WTC11 (cell line): ENCODE measurements at regions not wholly inside any gene's neighbourhood (a gene's known extent, or its start where the extent isn't known, plus 50 kb on each side); places are given as distances from the start of the nearest gene placed in this dataset.

Experiments used
- ATAC-seq: fragments of 200-7000 bp; cut with Tn5 transposase; 2 replicates; pipeline ENCODE4 v1.10.0; 2021; ENCODE audit warnings: mild to moderate bottlenecking, moderate library complexity
- CTCF ChIA-PET: fragments of 300-600 bp; sonication (Branson Sonifier 250); formaldehyde crosslinking; loops from one replicate; lab custom pipeline; 2021; ENCODE audit warnings: antibody characterized with exemption; lab: Charles Lee
- POLR2A ChIA-PET: fragments of 350-600 bp; sonication (Branson Sonifier 250); formaldehyde crosslinking; loops from one replicate; lab custom pipeline; 2021; ENCODE audit warnings: antibody characterized with exemption; lab: Charles Lee
- DNase-seq: peaks from one replicate; pipeline ENCODE4 v3.0.0; 2021; ENCODE audit warnings: low spot score
- H3K27ac Mint-ChIP-seq: 2 replicates; pipeline ENCODE4 v1.8.0; 2021; ENCODE audit warnings: mixed read lengths
- H3K27me3 Mint-ChIP-seq: 2 replicates; pipeline ENCODE4 v1.8.0; 2021; ENCODE audit warnings: low read depth, mild to moderate bottlenecking, moderate library complexity, mixed read lengths
- H3K36me3 Mint-ChIP-seq: 2 replicates; pipeline ENCODE4 v1.8.0; 2021; ENCODE audit warnings: mixed read lengths
- H3K4me1 Mint-ChIP-seq: 2 replicates; pipeline ENCODE4 v1.8.0; 2022; ENCODE audit warnings: mixed read lengths
- H3K4me3 Mint-ChIP-seq: 2 replicates; pipeline ENCODE4 v1.8.0; 2021; ENCODE audit warnings: mild to moderate bottlenecking, moderate library complexity, mixed read lengths
- H3K9me3 Mint-ChIP-seq: 2 replicates; pipeline ENCODE4 v1.8.0; 2021; ENCODE audit warnings: mixed read lengths
- ELF4 ChIP-seq: sonication (generic); formaldehyde crosslinking; IDR thresholded peaks from 2 replicates; pipeline ENCODE4 v1.8.1; 2022; ENCODE audit warnings: low read depth, mild to moderate bottlenecking, moderate library complexity, missing genetic modification reagents
- JAZF1 ChIP-seq: fragments of 250-450 bp; sonication (Bioruptor Pico); IDR thresholded peaks from 2 replicates; pipeline ENCODE4 v1.9.0; 2021; ENCODE audit warnings: moderate library complexity, mild to moderate bottlenecking, inconsistent platforms
- JUN ChIP-seq: sonication (generic); formaldehyde crosslinking; IDR thresholded peaks from 2 replicates; pipeline ENCODE4 v1.8.0; 2023; ENCODE audit warnings: mild to moderate bottlenecking, missing genetic modification reagents
- NFE2L1 ChIP-seq: sonication (generic); formaldehyde crosslinking; IDR thresholded peaks from 2 replicates; pipeline ENCODE4 v1.8.1; 2023; ENCODE audit warnings: missing genetic modification reagents
- OVOL2 ChIP-seq: fragments of 250-450 bp; sonication (Bioruptor Pico); IDR thresholded peaks from 2 replicates; pipeline ENCODE4 v1.9.0; 2021; ENCODE audit warnings: mild to moderate bottlenecking, borderline replicate concordance
- SMAD4 ChIP-seq: sonication (generic); formaldehyde crosslinking; IDR thresholded peaks from 2 replicates; pipeline ENCODE4 v1.8.0; 2022; ENCODE audit warnings: mild to moderate bottlenecking, missing genetic modification reagents
- SOX15 ChIP-seq: fragments of 250-450 bp; sonication (Bioruptor Pico); IDR thresholded peaks from 2 replicates; pipeline ENCODE4 v1.9.0; 2021; ENCODE audit warnings: mild to moderate bottlenecking
- TEAD1 ChIP-seq: sonication (generic); formaldehyde crosslinking; IDR thresholded peaks from 2 replicates; pipeline ENCODE4 v1.8.0; 2022; ENCODE audit warnings: mild to moderate bottlenecking, missing genetic modification reagents
- ZNF138 ChIP-seq: sonication (generic); formaldehyde crosslinking; conservative IDR thresholded peaks from 2 replicates; pipeline ENCODE4 v1.8.1; 2022; ENCODE audit warnings: mild to moderate bottlenecking, moderate library complexity, missing genetic modification reagents
- ZNF263 ChIP-seq: sonication (generic); formaldehyde crosslinking; IDR thresholded peaks from 2 replicates; pipeline ENCODE4 v1.8.1; 2022; ENCODE audit warnings: low read depth, mild to moderate bottlenecking, moderate library complexity, missing genetic modification reagents
- ZNF423 ChIP-seq: fragments of 250-450 bp; sonication (Bioruptor Pico); IDR thresholded peaks from 2 replicates; pipeline ENCODE4 v2.1.2; 2022; ENCODE audit warnings: mild to moderate bottlenecking, moderate library complexity
- TF ChIP-seq, protein P1 (sequence below): fragments of 250-450 bp; sonication (Bioruptor Pico); IDR thresholded peaks from 2 replicates; pipeline ENCODE4 v1.9.0; 2021; ENCODE audit warnings: mild to moderate bottlenecking, borderline replicate concordance
- TF ChIP-seq, protein P2 (sequence below): sonication (generic); formaldehyde crosslinking; IDR thresholded peaks from 2 replicates; pipeline ENCODE4 v1.8.0; 2023; ENCODE audit warnings: mild to moderate bottlenecking, missing genetic modification reagents
- TF ChIP-seq, protein P3 (sequence below): sonication (generic); formaldehyde crosslinking; IDR thresholded peaks from 2 replicates; pipeline ENCODE4 v1.8.1; 2022; ENCODE audit warnings: low read depth, mild to moderate bottlenecking, moderate library complexity, missing genetic modification reagents, borderline replicate concordance
- TF ChIP-seq, protein P4 (sequence below): sonication (generic); formaldehyde crosslinking; conservative IDR thresholded peaks from 2 replicates; pipeline ENCODE4 v1.8.1; 2023; ENCODE audit warnings: mild to moderate bottlenecking, low read depth, missing genetic modification reagents, moderate library complexity
- TF ChIP-seq, protein P5 (sequence below): fragments of 250-450 bp; sonication (Bioruptor Pico); IDR thresholded peaks from 2 replicates; pipeline ENCODE4 v1.9.0; 2021; ENCODE audit warnings: moderate library complexity, mild to moderate bottlenecking, inconsistent platforms, borderline replicate concordance
- TF ChIP-seq, protein P6 (sequence below): fragments of 250-450 bp; sonication (Bioruptor Pico); conservative IDR thresholded peaks from 2 replicates; pipeline ENCODE4 v1.9.0; 2021; ENCODE audit warnings: mild to moderate bottlenecking

DNA sequence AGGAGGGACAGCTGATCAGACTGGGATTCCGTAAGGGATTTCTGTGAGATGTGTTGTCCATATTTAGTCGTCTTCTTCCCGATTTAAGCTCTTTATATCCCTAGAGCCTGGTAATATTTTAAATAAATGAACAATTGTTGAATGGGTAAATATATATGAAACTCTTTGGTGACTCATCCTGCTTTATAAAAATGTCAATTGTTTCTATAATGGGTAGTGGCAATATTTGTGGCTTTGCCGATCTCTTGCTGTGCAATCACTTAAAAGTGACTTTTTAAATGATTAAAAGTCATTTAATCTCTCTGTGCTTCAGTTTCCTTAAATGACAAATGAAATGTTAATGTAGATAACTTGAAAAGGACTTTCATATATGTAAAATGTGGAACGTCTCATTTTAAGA, 339.2 kb downstream of the RNF144A start:
- H3K27me3 Mint-ChIP-seq, result no peaks in the 10 kb centered on the region; the same call in 1 of the 2 replicates
- POLR2A ChIA-PET, result no interaction called here
- TF ChIP-seq OVOL2 (CRISPR knock-in tag) (no peak), JAZF1 (CRISPR knock-in tag) (no peak), SMAD4 (no peak), ELF4 (CRISPR knock-in tag) (no peak), TEAD1 (CRISPR knock-in tag) (no peak), ZNF263 (CRISPR knock-in tag) (no peak), SOX15 (CRISPR knock-in tag) (no peak), NFE2L1 (CRISPR knock-in tag) (no peak), JUN (CRISPR knock-in tag) (no peak), ZNF423 (CRISPR knock-in tag) (no peak), ZNF138 (CRISPR knock-in tag) (no peak)
- TF ChIP-seq, protein P1, sequence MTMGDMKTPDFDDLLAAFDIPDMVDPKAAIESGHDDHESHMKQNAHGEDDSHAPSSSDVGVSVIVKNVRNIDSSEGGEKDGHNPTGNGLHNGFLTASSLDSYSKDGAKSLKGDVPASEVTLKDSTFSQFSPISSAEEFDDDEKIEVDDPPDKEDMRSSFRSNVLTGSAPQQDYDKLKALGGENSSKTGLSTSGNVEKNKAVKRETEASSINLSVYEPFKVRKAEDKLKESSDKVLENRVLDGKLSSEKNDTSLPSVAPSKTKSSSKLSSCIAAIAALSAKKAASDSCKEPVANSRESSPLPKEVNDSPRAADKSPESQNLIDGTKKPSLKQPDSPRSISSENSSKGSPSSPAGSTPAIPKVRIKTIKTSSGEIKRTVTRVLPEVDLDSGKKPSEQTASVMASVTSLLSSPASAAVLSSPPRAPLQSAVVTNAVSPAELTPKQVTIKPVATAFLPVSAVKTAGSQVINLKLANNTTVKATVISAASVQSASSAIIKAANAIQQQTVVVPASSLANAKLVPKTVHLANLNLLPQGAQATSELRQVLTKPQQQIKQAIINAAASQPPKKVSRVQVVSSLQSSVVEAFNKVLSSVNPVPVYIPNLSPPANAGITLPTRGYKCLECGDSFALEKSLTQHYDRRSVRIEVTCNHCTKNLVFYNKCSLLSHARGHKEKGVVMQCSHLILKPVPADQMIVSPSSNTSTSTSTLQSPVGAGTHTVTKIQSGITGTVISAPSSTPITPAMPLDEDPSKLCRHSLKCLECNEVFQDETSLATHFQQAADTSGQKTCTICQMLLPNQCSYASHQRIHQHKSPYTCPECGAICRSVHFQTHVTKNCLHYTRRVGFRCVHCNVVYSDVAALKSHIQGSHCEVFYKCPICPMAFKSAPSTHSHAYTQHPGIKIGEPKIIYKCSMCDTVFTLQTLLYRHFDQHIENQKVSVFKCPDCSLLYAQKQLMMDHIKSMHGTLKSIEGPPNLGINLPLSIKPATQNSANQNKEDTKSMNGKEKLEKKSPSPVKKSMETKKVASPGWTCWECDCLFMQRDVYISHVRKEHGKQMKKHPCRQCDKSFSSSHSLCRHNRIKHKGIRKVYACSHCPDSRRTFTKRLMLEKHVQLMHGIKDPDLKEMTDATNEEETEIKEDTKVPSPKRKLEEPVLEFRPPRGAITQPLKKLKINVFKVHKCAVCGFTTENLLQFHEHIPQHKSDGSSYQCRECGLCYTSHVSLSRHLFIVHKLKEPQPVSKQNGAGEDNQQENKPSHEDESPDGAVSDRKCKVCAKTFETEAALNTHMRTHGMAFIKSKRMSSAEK (CRISPR knock-in tag), result no peak
- TF ChIP-seq, protein P2, sequence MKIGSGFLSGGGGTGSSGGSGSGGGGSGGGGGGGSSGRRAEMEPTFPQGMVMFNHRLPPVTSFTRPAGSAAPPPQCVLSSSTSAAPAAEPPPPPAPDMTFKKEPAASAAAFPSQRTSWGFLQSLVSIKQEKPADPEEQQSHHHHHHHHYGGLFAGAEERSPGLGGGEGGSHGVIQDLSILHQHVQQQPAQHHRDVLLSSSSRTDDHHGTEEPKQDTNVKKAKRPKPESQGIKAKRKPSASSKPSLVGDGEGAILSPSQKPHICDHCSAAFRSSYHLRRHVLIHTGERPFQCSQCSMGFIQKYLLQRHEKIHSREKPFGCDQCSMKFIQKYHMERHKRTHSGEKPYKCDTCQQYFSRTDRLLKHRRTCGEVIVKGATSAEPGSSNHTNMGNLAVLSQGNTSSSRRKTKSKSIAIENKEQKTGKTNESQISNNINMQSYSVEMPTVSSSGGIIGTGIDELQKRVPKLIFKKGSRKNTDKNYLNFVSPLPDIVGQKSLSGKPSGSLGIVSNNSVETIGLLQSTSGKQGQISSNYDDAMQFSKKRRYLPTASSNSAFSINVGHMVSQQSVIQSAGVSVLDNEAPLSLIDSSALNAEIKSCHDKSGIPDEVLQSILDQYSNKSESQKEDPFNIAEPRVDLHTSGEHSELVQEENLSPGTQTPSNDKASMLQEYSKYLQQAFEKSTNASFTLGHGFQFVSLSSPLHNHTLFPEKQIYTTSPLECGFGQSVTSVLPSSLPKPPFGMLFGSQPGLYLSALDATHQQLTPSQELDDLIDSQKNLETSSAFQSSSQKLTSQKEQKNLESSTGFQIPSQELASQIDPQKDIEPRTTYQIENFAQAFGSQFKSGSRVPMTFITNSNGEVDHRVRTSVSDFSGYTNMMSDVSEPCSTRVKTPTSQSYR (CRISPR knock-in tag), result no peak
- TF ChIP-seq, protein P3, sequence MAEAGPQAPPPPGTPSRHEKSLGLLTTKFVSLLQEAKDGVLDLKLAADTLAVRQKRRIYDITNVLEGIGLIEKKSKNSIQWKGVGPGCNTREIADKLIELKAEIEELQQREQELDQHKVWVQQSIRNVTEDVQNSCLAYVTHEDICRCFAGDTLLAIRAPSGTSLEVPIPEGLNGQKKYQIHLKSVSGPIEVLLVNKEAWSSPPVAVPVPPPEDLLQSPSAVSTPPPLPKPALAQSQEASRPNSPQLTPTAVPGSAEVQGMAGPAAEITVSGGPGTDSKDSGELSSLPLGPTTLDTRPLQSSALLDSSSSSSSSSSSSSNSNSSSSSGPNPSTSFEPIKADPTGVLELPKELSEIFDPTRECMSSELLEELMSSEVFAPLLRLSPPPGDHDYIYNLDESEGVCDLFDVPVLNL (CRISPR knock-in tag), result no peak
- TF ChIP-seq, protein P4, sequence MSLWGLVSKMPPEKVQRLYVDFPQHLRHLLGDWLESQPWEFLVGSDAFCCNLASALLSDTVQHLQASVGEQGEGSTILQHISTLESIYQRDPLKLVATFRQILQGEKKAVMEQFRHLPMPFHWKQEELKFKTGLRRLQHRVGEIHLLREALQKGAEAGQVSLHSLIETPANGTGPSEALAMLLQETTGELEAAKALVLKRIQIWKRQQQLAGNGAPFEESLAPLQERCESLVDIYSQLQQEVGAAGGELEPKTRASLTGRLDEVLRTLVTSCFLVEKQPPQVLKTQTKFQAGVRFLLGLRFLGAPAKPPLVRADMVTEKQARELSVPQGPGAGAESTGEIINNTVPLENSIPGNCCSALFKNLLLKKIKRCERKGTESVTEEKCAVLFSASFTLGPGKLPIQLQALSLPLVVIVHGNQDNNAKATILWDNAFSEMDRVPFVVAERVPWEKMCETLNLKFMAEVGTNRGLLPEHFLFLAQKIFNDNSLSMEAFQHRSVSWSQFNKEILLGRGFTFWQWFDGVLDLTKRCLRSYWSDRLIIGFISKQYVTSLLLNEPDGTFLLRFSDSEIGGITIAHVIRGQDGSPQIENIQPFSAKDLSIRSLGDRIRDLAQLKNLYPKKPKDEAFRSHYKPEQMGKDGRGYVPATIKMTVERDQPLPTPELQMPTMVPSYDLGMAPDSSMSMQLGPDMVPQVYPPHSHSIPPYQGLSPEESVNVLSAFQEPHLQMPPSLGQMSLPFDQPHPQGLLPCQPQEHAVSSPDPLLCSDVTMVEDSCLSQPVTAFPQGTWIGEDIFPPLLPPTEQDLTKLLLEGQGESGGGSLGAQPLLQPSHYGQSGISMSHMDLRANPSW, result no peak
- TF ChIP-seq, protein P5, sequence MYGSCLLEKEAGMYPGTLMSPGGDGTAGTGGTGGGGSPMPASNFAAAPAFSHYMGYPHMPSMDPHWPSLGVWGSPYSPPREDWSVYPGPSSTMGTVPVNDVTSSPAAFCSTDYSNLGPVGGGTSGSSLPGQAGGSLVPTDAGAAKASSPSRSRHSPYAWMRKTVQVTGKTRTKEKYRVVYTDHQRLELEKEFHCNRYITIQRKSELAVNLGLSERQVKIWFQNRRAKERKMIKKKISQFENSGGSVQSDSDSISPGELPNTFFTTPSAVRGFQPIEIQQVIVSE (CRISPR knock-in tag), result no peak
- TF ChIP-seq, protein P6, sequence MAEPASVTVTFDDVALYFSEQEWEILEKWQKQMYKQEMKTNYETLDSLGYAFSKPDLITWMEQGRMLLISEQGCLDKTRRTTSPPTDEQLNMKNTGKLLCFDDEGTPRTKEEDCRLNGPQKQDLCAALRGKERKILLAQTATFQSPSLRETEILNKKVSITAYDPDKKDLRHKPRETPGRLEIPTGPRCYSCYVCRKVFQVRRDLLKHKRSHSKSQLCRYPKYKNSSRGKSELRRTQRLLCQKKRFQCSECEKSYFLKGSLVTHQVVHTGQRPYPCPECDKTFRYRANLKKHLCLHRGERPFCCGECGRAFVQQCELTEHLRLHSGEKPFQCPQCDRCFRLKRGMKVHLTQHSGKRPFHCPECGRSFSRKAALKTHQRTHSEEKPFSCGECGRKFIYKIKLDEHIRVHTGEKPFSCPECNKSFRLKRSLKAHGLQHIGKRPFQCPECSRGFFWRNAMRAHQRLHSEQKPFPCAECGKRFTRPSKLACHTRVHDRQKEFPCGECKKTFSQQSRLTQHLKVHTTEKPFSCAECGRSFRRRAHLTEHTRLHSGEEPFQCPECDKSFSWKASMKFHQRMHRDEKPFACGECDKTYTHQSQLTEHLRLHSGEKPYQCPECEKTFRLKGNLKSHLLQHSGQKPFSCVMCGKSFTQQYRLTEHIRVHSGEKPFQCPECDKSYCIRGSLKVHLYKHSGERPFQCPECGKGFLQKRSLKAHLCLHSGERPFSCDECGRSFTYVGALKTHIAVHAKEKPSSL (CRISPR knock-in tag), result no peak
- TF ChIP-seq, all 79 proteins: peak for 0
- peaks cover 3% of the 10 kb centered on the region; the same call in 1 of the 2 replicates for H3K4me1 Mint-ChIP-seq
- H3K9me3 Mint-ChIP-seq, result peaks cover 22% of the 10 kb centered on the region
- H3K36me3 Mint-ChIP-seq, result peaks cover 4% of the 10 kb centered on the region; the same call in 1 of the 2 replicates
- CTCF ChIA-PET, result no interaction called here
- no peak overlapping the region for H3K27ac Mint-ChIP-seq
- no peak overlapping the region for H3K4me3 Mint-ChIP-seq
- ATAC-seq (no peak), DNase-seq (no peak)
